LNCAP (cell line): ENCODE measurements at regions not wholly inside any gene's neighbourhood (a gene's known extent, or its start where the extent isn't known, plus 50 kb on each side); places are given as distances from the start of the nearest gene placed in this dataset.

Experiments
- CTCF ChIP-seq: fragments of 450-650 bp; IDR thresholded peaks from 2 replicates; pipeline ENCODE4 v1.5.1; 2017; ENCODE audit warnings: mild to moderate bottlenecking

- no peak for TF ChIP-seq CTCF
Observed at GRCh38 chrX:118216087-118216486, 99.5 kb upstream of the KLHL13 start.

- TF ChIP-seq CTCF, result no peak
Observed at GRCh38 chrX:118216509-118216908, 99.9 kb upstream of the KLHL13 start.

- TF ChIP-seq CTCF, result no peak
Observed at GRCh38 chrX:118218079-118218478, 101.5 kb upstream of the KLHL13 start.

- TF ChIP-seq CTCF, result no peak
Observed at GRCh38 chrX:118218940-118219339, 102.3 kb upstream of the KLHL13 start.

GRCh38 chrX:118219866-118220265, 103.3 kb upstream of the KLHL13 start:
- TF ChIP-seq CTCF, result no peak

GRCh38 chrX:118220509-118220908, 103.9 kb upstream of the KLHL13 start:
- TF ChIP-seq CTCF, result no peak

GRCh38 chrX:118221270-118221669, 104.7 kb upstream of the KLHL13 start:
- TF ChIP-seq CTCF, result no peak

- TF ChIP-seq CTCF, result no peak
Observed at GRCh38 chrX:118221733-118222132, 105.1 kb upstream of the KLHL13 start.
